Rectal smooth muscle tissue (tissue), 1 donor: ENCODE measurements at regions not wholly inside any gene's neighbourhood (a gene's known extent, or its start where the extent isn't known, plus 50 kb on each side); places are given as distances from the start of the nearest gene placed in this dataset.
A peak's percentile ranks its signal among the peaks of the same experiment; 100 is the strongest.

ENCODE experiments used
- H3K27ac ChIP-seq: one replicate; pipeline ENCODE4 v1.7.0; 2013; ENCODE audit warnings: low read depth, low read length, inconsistent platforms
- H3K27me3 ChIP-seq: one replicate; pipeline ENCODE4 v1.7.0; 2013; ENCODE audit warnings: low read length; ENCODE audit not compliant: control insufficient read depth, insufficient read depth
- H3K36me3 ChIP-seq: one replicate; pipeline ENCODE4 v1.7.0; 2013; ENCODE audit warnings: low read length; ENCODE audit not compliant: control insufficient read depth, insufficient read depth
- H3K4me1 ChIP-seq: one replicate; pipeline ENCODE4 v1.7.0; 2013; ENCODE audit warnings: low read length; ENCODE audit not compliant: control insufficient read depth, insufficient read depth
- H3K4me3 ChIP-seq: one replicate; pipeline ENCODE4 v1.7.0; 2013; ENCODE audit warnings: low read length
- H3K9ac ChIP-seq: one replicate; pipeline ENCODE4 v1.7.0; 2013; ENCODE audit warnings: low read length

DNA sequence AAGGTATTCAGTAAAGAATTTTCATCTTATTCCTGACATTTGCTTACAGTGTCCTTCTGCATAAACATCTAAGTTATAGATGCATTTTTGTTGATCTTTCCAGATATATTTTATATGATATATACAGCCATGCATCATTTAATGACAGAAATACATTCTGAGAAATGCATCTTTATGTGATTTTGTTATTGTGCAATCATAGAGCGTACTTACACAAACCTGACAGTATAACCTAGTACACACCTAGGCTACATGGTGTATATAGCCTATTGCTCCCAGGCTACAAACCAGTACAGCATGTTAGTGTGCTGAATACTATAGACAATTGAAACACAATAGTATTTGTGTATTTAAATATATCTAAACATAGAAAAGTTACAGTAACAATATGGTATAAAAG is 642.0 kb downstream of the XPNPEP1 start:
- Histone ChIP-seq H3K4me1 (peaks cover 9% of the 10 kb centered on the region), H3K9ac (no peak overlapping the region)

DNA sequence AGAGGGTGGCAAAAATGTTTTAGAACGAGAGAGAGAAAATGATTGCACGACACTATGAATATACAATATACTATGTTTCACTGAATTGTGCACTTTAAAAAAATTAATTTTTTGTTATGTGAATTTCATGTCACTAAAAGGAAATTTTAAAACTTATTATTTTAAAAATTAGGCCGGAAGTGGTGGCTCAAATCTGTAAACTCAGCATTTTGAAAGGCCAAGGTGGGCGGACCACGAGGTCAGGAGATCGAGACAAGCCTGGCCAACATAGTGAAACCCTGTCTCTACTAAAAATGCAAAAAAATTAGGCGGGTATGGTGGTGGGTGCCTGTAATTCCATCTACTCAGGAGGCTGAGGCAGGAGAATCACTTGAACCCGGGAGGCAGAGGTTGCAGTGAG is 642.5 kb downstream of the XPNPEP1 start:
- no peaks in the 10 kb centered on the region for H3K36me3 ChIP-seq
- no peak overlapping the region for H3K27ac ChIP-seq
- H3K27me3 ChIP-seq: no peaks in the 10 kb centered on the region
- no peak overlapping the region for H3K4me3 ChIP-seq
- peaks cover 9% of the 10 kb centered on the region for H3K4me1 ChIP-seq
- H3K9ac ChIP-seq: no peak overlapping the region

More for the DNA sequence above, 642.0 kb downstream of the XPNPEP1 start:
- Histone ChIP-seq H3K27me3 (no peaks in the 10 kb centered on the region), H3K4me3 (no peak overlapping the region), H3K27ac (no peak overlapping the region), H3K36me3 (no peaks in the 10 kb centered on the region)

DNA sequence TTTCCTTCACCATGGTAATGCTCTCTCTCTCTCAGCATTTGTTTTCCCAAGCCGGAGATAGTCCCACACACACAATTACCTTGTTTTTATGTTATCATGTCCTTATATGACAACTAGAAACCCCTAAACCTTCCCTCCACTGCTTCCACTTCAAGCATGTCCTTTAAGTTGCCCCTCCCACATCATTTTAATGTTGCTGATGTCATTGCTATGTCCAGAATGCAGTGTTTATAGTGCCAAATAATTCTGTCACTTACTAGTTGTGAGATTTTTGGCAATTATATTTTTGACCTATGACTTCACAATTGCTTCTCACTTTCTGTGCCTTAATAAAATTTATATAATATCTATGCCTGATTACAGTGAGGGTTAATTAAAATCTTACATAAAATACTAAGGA is 645.9 kb downstream of the XPNPEP1 start:
- H3K36me3 ChIP-seq: no peaks in the 10 kb centered on the region
- no peaks in the 10 kb centered on the region for H3K27me3 ChIP-seq
- H3K27ac ChIP-seq: peak overlapping the region; percentile 56
- H3K9ac ChIP-seq: no peak overlapping the region
- no peak overlapping the region for H3K4me3 ChIP-seq
- peaks cover 8% of the 10 kb centered on the region for H3K4me1 ChIP-seq

DNA sequence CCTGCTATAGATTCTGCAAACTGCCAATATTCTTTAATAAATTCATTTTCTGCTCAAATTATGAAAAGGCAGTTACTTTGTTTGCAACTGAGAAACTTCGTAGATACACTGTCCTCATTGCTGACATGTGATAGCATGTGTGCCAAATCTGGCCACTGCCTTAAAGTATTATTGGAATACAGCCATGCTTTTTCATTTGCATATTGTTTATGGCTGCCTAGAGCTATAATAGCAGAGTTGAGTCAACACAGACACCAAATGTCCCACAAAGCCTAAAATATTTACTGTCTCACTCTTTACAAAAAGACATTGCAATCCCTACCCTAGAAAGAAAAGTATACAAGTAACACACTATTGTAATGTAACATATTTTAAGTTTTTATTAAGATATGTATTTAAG is 647.4 kb downstream of the XPNPEP1 start:
- Histone ChIP-seq H3K27ac (no peak overlapping the region), H3K4me1 (peaks cover 8% of the 10 kb centered on the region), H3K27me3 (no peaks in the 10 kb centered on the region), H3K36me3 (no peaks in the 10 kb centered on the region), H3K9ac (no peak overlapping the region), H3K4me3 (no peak overlapping the region)

DNA sequence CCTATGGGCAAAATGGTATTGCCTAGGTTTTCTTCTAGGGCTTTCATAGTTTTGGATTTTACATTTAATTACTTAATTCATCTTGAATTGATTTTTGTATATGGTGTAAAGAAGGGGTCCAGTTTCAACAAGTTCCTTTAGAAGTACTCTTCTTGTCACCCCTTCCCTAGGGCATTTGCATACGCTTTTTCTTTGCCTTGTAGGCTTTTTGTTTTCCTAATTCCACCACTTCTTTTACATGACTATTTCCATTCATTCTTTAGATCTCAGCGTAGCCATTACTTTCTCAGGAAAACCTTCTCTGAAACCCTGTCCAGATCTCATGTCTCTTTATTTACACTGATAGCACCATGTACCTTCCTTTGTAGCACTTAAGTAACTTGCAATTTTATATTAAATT is 648.6 kb downstream of the XPNPEP1 start:
- Histone ChIP-seq H3K27me3 (no peaks in the 10 kb centered on the region), H3K9ac (no peak overlapping the region), H3K27ac (no peak overlapping the region), H3K4me1 (peaks cover 8% of the 10 kb centered on the region), H3K36me3 (no peaks in the 10 kb centered on the region), H3K4me3 (no peak overlapping the region)

DNA sequence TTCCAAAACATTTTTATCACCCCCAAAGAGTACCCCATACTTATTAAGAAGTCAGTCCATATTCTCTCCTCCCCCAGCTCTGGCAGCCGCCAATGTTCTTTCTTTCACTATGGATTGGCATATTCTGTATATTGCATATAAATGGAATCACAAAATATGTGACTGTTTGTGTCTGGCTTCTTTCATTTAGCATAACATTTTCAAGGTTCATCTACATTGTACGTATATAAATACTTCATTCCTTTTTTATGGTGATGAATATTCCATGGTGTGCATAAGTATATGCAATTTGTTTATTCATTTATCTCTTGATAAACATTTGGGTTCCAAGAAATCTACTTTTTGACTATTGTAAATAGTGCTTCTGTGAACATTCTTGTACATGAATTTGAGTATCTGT is 653.1 kb downstream of the XPNPEP1 start:
- Histone ChIP-seq H3K4me3 (no peak overlapping the region), H3K9ac (no peak overlapping the region), H3K36me3 (no peaks in the 10 kb centered on the region), H3K4me1 (no peaks in the 10 kb centered on the region), H3K27me3 (no peaks in the 10 kb centered on the region), H3K27ac (no peak overlapping the region)

DNA sequence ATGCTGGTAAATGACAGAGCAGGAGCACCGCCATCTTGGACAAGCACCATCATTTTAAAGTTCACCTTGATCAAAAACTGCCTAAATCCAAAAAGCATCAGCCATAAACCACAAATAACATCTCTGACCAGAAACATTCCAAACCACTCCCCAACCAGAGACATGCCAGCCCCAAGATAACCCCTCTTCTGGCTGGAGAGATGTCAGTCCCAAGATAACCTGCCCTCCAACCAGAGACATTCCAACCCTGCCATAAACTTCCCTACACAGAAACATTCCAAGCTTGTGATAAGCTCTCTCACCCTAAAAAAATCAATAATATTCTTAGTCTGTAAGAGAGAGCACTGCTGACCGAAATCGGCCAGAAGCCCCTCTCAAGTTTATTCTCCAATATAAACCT is 659.3 kb downstream of the XPNPEP1 start:
- H3K4me3 ChIP-seq: no peak overlapping the region
- H3K9ac ChIP-seq: no peak overlapping the region
- peaks cover 3% of the 10 kb centered on the region for H3K4me1 ChIP-seq
- no peak overlapping the region for H3K27ac ChIP-seq
- no peaks in the 10 kb centered on the region for H3K27me3 ChIP-seq
- no peaks in the 10 kb centered on the region for H3K36me3 ChIP-seq

DNA sequence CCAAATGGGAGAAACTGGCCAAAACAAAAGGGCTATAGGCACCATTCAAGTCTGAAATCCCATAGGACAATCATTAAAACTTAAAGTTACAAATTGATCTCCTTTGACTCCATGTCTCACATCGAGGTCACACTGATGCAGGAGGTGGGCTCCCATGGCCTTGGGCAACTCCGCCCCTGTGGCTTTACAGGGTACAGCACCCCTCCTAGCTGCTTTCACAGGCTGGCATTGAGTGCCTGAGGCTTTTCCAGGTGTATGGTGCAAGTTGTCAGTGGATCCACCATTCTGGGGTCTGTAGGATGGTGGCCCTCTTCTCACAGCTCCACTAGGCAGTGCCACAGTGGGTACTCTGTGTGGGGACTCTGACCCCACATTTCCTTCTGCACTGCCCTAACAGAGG is 662.1 kb downstream of the XPNPEP1 start:
- Histone ChIP-seq H3K27me3 (no peaks in the 10 kb centered on the region), H3K27ac (no peak overlapping the region), H3K4me3 (no peak overlapping the region), H3K9ac (no peak overlapping the region), H3K4me1 (peaks cover 3% of the 10 kb centered on the region), H3K36me3 (no peaks in the 10 kb centered on the region)

DNA sequence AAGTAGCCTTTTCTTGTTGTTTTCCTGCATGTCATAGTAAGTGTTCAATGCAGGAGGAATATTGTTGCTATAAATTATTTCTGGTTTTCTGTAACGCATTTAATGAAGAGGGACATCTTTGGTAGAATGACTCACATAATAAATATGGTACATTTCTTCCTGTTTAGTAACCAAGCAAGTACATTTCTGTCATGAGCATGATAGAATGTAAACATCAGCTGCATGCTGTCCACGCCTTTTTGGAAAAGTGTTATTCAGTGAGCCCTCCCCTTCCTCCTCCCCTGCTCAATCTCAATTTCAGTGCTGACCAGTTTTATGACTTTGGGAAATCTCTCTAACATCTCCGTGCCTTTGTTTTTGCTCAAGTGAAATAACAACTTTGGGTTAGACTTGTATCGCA is 664.0 kb downstream of the XPNPEP1 start:
- Histone ChIP-seq H3K4me1 (peaks cover 3% of the 10 kb centered on the region), H3K27ac (no peak overlapping the region), H3K27me3 (no peaks in the 10 kb centered on the region), H3K4me3 (no peak overlapping the region), H3K9ac (no peak overlapping the region), H3K36me3 (no peaks in the 10 kb centered on the region)

DNA sequence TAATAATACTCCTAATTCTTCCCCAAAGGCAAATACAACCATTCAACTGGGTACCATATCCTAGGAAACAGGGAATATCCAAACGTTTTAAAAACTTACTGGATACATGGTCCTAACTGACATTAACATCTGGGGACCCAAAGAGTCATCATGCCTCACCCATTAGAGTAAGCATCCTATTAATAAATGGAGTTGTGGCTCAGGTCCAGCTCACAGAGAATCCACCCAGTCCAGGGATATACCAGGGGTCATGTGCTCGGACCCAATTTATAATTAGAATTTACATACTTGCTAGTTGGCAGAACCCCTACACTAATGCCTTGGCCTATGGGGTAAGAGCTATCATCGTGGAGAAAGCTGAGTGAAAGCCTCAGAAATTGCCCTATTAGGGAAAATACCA is 670.0 kb downstream of the XPNPEP1 start:
- H3K9ac ChIP-seq: no peak overlapping the region
- H3K4me1 ChIP-seq: no peaks in the 10 kb centered on the region
- no peak overlapping the region for H3K4me3 ChIP-seq
- H3K36me3 ChIP-seq: no peaks in the 10 kb centered on the region
- no peaks in the 10 kb centered on the region for H3K27me3 ChIP-seq
- H3K27ac ChIP-seq: no peak overlapping the region

DNA sequence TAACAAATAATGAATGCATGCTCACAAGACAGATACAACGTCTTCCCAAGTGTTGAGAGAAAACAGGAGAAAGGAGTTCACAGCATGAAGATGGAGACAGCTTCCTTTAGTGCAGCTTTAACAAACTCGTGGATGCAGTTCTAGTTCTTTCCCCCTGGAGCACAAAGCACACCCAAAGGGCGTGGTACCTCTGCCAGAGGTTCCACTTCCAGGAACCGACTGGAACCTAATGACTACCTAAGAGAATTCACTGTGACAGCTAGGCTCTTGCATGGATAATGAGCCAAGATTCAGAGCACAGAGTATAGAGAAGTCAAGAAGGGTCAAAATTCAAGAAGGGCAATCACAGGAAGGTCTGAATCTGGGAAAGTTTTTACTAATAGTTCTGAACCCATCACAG is 673.2 kb downstream of the XPNPEP1 start:
- H3K4me1 ChIP-seq: no peaks in the 10 kb centered on the region

DNA sequence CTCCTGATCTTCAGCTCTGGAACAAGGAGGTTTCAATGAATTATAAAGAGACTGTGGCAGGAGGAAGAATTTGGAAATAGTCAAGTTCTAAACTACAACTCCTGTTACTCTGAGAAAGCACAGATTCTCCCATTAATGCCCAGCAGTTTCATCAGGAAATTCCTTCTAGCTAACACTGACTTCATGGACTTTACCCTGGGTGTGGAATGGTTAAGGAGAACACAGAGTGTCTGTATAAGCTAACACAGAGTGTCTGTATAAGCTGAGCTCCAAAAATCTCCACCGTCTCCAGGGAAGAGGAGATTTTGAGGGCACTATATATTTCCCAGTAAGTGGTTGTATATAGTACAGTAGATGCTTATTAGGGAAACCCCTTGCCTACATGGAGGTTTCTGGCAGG is 675.5 kb downstream of the XPNPEP1 start:
- no peak overlapping the region for H3K9ac ChIP-seq
- H3K4me1 ChIP-seq: no peaks in the 10 kb centered on the region
- H3K4me3 ChIP-seq: no peak overlapping the region
- no peaks in the 10 kb centered on the region for H3K27me3 ChIP-seq
- H3K36me3 ChIP-seq: no peaks in the 10 kb centered on the region
- no peak overlapping the region for H3K27ac ChIP-seq

More for the DNA sequence above, 673.2 kb downstream of the XPNPEP1 start:
- H3K27me3 ChIP-seq: no peaks in the 10 kb centered on the region
- H3K4me3 ChIP-seq: no peak overlapping the region
- no peaks in the 10 kb centered on the region for H3K36me3 ChIP-seq
- no peak overlapping the region for H3K9ac ChIP-seq
- H3K27ac ChIP-seq: no peak overlapping the region

DNA sequence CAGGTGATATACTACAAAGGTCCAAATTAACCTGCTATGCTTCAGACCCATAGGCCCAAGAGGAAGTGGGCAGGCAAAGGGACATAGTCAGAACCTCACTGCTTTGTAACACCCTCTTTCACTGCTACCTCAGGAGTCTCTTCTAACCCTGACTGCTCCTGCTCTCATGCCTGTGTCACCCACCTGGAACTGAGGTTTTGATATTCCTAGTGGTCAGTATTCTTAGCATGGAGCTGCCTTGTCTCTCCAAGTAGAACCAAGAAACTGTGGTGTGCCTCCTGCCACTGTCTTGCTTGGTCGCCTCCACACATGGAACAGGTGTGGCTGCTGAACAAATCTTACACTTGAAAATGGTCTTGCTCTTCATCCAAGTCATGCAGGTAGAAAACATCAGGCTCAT is 677.5 kb downstream of the XPNPEP1 start:
- no peaks in the 10 kb centered on the region for H3K27me3 ChIP-seq
- H3K9ac ChIP-seq: no peak overlapping the region
- H3K4me1 ChIP-seq: no peaks in the 10 kb centered on the region
- H3K27ac ChIP-seq: no peak overlapping the region
- no peaks in the 10 kb centered on the region for H3K36me3 ChIP-seq
- no peak overlapping the region for H3K4me3 ChIP-seq
